Endodermal cell (in vitro differentiated cells): ENCODE measurements at regions not wholly inside any gene's neighbourhood (a gene's known extent, or its start where the extent isn't known, plus 50 kb on each side); places are given as distances from the start of the nearest gene placed in this dataset.

Experiments
- DNase-seq: peaks from one replicate; pipeline ENCODE4 v3.0.0-alpha.2; 2017
- H3K27ac ChIP-seq: 2 replicates; pipeline ENCODE4 v1.5.1; 2013; ENCODE audit warnings: mild to moderate bottlenecking, low read depth, low read length, moderate library complexity
- H3K27me3 ChIP-seq: 2 replicates; pipeline ENCODE4 v1.6.1; 2013; ENCODE audit warnings: mild to moderate bottlenecking, low read length, moderate library complexity; ENCODE audit not compliant: insufficient read depth, control insufficient read depth, poor library complexity, severe bottlenecking
- H3K36me3 ChIP-seq: 2 replicates; pipeline ENCODE4 v1.7.0; 2013; ENCODE audit warnings: mild to moderate bottlenecking, low read length, moderate library complexity; ENCODE audit not compliant: control insufficient read depth, insufficient read depth
- H3K4me1 ChIP-seq: one replicate; pipeline ENCODE4 v1.7.0; 2013; ENCODE audit warnings: low read length; ENCODE audit not compliant: control insufficient read depth, insufficient read depth
- H3K4me3 ChIP-seq: 2 replicates; pipeline ENCODE4 v1.5.1; 2013; ENCODE audit warnings: mild to moderate bottlenecking, low read length, moderate library complexity
- H3K9ac ChIP-seq: 2 replicates; pipeline ENCODE4 v1.6.1; 2013; ENCODE audit warnings: mild to moderate bottlenecking, low read length, moderate library complexity; ENCODE audit not compliant: poor library complexity, severe bottlenecking; ENCODE audit errors: extremely low read depth
- H3K9me3 ChIP-seq: 2 replicates; pipeline ENCODE4 v1.6.1; 2013; ENCODE audit warnings: mild to moderate bottlenecking, low read length, moderate library complexity; ENCODE audit not compliant: control insufficient read depth
- H3K27ac Mint-ChIP-seq: 2 replicates; pipeline ENCODE4 v1.8.0; 2020; ENCODE audit warnings: mixed read lengths
- H3K27me3 Mint-ChIP-seq: 2 replicates; pipeline ENCODE4 v1.8.0; 2021; ENCODE audit warnings: mild to moderate bottlenecking, mixed read lengths; ENCODE audit not compliant: insufficient read depth
- H3K36me3 Mint-ChIP-seq: 2 replicates; pipeline ENCODE4 v1.8.0; 2020; ENCODE audit warnings: low read depth, mixed read lengths
- H3K4me1 Mint-ChIP-seq: 2 replicates; pipeline ENCODE4 v1.8.0; 2020; ENCODE audit warnings: mixed read lengths
- H3K4me3 Mint-ChIP-seq: 2 replicates; pipeline ENCODE4 v1.8.0; 2020; ENCODE audit warnings: mild to moderate bottlenecking, moderate library complexity, mixed read lengths
- H3K9me3 Mint-ChIP-seq: 2 replicates; pipeline ENCODE4 v1.8.0; 2020; ENCODE audit warnings: mild to moderate bottlenecking, mixed read lengths
- CTCF ChIP-seq: fragments of 200-600 bp; sonication (generic); conservative IDR thresholded peaks from 2 replicates; pipeline ENCODE4 v1.5.0; 2021; ENCODE audit warnings: antibody characterized with exemption, mild to moderate bottlenecking
- WGBS, 2 experiments: methylation state at CpG; one replicate each; pipeline versions ENCODE4 v1.1.5 to v1.1.7; 2013; ENCODE audit warnings: missing lambda C conversion rate in 2 of 2, mixed read lengths in 1 of 2; ENCODE audit not compliant: insufficient coverage in 1 of 2, insufficient read length in 1 of 2; 5-methylcytosine and 5-hydroxymethylcytosine counted together

- Histone ChIP-seq H3K4me1 (no peaks in the 10 kb centered on the region), H3K27me3 (no peaks in the 10 kb centered on the region), H3K27ac (no peak overlapping the region), H3K36me3 (no peaks in the 10 kb centered on the region), H3K9me3 (no peaks in the 10 kb centered on the region), H3K9ac (no peak overlapping the region), H3K4me3 (no peak overlapping the region)
- 91% methylated on average over 1 of the region's 2 CpGs; no CpG with 5 or more reads in 1 of the 2 experiments for WGBS, 2 experiments
- H3K9me3 Mint-ChIP-seq, result no peaks in the 10 kb centered on the region
- no peak overlapping the region for H3K4me3 Mint-ChIP-seq
- no peaks in the 10 kb centered on the region for H3K36me3 Mint-ChIP-seq
- no peak for TF ChIP-seq CTCF
- no peak overlapping the region for H3K27ac Mint-ChIP-seq
- DNase-seq, result no peak
- no peaks in the 10 kb centered on the region for H3K4me1 Mint-ChIP-seq
- no peaks in the 10 kb centered on the region for H3K27me3 Mint-ChIP-seq
Observed at GRCh38 chr4:103403619-103404018, 205.5 kb upstream of the CENPE start.

- H3K9ac ChIP-seq, result no peak overlapping the region
- no peaks in the 10 kb centered on the region for H3K27me3 ChIP-seq
- Mint-ChIP-seq H3K27ac (no peak overlapping the region), H3K9me3 (no peaks in the 10 kb centered on the region), H3K4me1 (no peaks in the 10 kb centered on the region), H3K36me3 (no peaks in the 10 kb centered on the region), H3K27me3 (no peaks in the 10 kb centered on the region), H3K4me3 (no peak overlapping the region)
- TF ChIP-seq CTCF, result no peak
- DNase-seq, result no peak
- no peaks in the 10 kb centered on the region for H3K4me1 ChIP-seq
- H3K9me3 ChIP-seq, result no peaks in the 10 kb centered on the region
- H3K4me3 ChIP-seq, result no peak overlapping the region
- no peaks in the 10 kb centered on the region for H3K36me3 ChIP-seq
- no peak overlapping the region for H3K27ac ChIP-seq
- 86% methylated on average over 2 of the region's 2 CpGs; no CpG with 5 or more reads in 1 of the 2 experiments for WGBS, 2 experiments
Observed at GRCh38 chr4:103402198-103402597, 204.1 kb upstream of the CENPE start.

GRCh38 chr4:103400405-103400804 is 202.3 kb upstream of the CENPE start:
- no peak overlapping the region for H3K4me3 Mint-ChIP-seq
- no peaks in the 10 kb centered on the region for H3K36me3 Mint-ChIP-seq
- no peaks in the 10 kb centered on the region for H3K9me3 Mint-ChIP-seq
- no peaks in the 10 kb centered on the region for H3K27me3 Mint-ChIP-seq
- WGBS, 2 experiments, result 88% methylated on average over 1 of the region's 1 CpG; no CpG with 5 or more reads in 1 of the 2 experiments
- no peaks in the 10 kb centered on the region for H3K36me3 ChIP-seq
- peaks cover 4% of the 10 kb centered on the region for H3K4me1 Mint-ChIP-seq
- no peaks in the 10 kb centered on the region for H3K4me1 ChIP-seq
- DNase-seq, result no peak
- TF ChIP-seq CTCF, result no peak
- H3K4me3 ChIP-seq, result no peak overlapping the region
- H3K27me3 ChIP-seq, result no peaks in the 10 kb centered on the region
- H3K9me3 ChIP-seq, result no peaks in the 10 kb centered on the region
- no peak overlapping the region for H3K27ac Mint-ChIP-seq
- H3K9ac ChIP-seq, result no peak overlapping the region
- no peak overlapping the region for H3K27ac ChIP-seq
